ENCODE measurements at regions not wholly inside any gene's neighbourhood (a gene's known extent, or its start where the extent isn't known, plus 50 kb on each side); places are given as distances from the start of the nearest gene placed in this dataset.

DNA sequence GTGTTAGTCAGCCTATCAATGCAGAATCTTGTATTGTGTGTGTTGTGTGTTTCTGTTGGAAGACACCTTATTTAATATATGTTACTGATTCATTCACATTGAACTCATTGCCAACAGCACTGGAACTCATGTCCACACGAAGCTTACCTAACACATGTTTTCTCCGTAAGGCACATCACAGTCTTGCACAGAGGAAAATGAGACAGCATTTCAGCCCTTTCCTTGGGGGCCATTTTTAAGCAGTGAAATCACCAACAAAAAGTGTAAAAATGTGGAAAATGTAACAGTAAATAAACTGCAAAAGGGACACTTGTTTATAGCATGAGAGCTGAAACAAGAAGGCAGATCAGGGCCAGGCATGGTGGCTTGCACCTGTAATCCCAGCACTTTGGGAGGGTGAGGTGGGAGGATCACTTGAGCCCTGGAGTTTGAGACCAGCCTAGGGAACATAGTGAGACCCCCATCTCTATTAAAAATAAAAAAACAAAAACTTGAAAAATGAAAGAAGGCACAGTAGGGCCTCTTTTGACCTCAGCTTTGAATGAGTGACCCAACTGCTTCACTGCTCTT, 306.0 kb downstream of the MYCN start:
- H3K4me1 ChIP-seq: no peaks in the 10 kb centered on the region
- no peak for DNase-seq (ENCODE audit: extremely low spot score in 2 of 2)
- no peaks in the 10 kb centered on the region for H3K36me3 ChIP-seq
- no peak overlapping the region for H3K4me3 ChIP-seq
- no peaks in the 10 kb centered on the region for H3K9me3 ChIP-seq
- H3K27me3 ChIP-seq: no peaks in the 10 kb centered on the region
- intact Hi-C loops (cut with DNase I): no loop called here
- TF ChIP-seq POLR2A (IDR thresholded peaks at IDR 0.05) (no peak), POLR2AphosphoS5 (IDR thresholded peaks at IDR 0.05; ENCODE audit: insufficient read depth in 1 of 2, low read depth in 1 of 2) (no peak)
- TF ChIP-seq, protein P1, sequence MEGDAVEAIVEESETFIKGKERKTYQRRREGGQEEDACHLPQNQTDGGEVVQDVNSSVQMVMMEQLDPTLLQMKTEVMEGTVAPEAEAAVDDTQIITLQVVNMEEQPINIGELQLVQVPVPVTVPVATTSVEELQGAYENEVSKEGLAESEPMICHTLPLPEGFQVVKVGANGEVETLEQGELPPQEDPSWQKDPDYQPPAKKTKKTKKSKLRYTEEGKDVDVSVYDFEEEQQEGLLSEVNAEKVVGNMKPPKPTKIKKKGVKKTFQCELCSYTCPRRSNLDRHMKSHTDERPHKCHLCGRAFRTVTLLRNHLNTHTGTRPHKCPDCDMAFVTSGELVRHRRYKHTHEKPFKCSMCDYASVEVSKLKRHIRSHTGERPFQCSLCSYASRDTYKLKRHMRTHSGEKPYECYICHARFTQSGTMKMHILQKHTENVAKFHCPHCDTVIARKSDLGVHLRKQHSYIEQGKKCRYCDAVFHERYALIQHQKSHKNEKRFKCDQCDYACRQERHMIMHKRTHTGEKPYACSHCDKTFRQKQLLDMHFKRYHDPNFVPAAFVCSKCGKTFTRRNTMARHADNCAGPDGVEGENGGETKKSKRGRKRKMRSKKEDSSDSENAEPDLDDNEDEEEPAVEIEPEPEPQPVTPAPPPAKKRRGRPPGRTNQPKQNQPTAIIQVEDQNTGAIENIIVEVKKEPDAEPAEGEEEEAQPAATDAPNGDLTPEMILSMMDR (IDR thresholded peaks at IDR 0.05): no peak
- no peak overlapping the region for H3K27ac ChIP-seq

DNA sequence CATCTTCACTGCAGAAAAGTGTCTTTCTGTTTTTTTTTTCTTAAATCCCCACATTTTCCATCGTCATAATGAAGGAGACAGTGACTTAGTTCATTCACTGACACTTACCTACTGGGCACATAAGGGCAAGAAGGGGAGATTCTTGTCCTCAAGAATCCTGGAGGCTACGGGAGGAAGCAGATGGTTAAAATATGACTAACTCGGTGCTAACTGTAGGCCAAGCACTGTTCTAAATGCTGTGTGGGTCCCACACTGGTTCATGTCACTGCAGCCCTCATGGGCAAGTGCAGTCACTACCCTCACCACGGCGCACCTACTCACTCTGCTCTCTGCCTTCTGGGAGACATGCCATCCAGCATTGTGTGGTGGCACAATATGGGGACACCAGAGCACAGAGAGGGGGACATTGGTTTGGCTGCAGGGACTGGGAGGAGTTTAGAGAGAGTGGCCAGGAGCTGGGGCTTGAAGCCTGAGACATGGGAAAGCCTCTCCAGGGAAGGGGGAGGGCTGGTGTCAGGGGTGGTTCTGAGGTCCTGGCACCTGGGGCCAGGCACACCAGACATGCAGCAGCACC, 305.2 kb downstream of the MYCN start:
- peak in 1 of 2 donors; percentile 56 for DNase-seq (ENCODE audit: extremely low spot score in 2 of 2)
- intact Hi-C loops (cut with DNase I): no loop called here
- Histone ChIP-seq H3K4me1 (no peaks in the 10 kb centered on the region), H3K27me3 (no peaks in the 10 kb centered on the region), H3K36me3 (no peaks in the 10 kb centered on the region), H3K9me3 (no peaks in the 10 kb centered on the region), H3K27ac (no peak overlapping the region), H3K4me3 (no peak overlapping the region)
- TF ChIP-seq POLR2A (IDR thresholded peaks at IDR 0.05) (no peak), POLR2AphosphoS5 (IDR thresholded peaks at IDR 0.05; ENCODE audit: insufficient read depth in 1 of 2, low read depth in 1 of 2) (no peak)
- TF ChIP-seq, protein P1 (IDR thresholded peaks at IDR 0.05): no peak

DNA sequence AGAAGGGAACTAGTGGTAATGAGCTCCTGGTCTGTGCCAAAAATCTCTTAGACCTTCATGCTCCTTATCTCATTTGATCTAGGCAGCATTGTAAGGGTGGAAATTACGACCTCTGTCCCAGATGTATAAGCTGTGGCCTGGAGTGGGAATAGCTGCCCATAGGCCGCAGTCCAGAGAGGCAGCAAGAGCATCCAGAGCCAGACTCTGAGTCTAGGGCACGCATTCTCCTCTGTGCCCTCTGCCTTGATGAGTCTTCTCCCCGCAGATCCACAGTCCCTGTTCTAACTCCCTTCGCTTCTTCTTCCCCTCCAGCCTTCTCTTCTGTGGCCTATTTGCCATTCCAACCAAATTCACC, 304.6 kb downstream of the MYCN start:
- TF ChIP-seq POLR2A (IDR thresholded peaks at IDR 0.05): no peak
- TF ChIP-seq, protein P1 (IDR thresholded peaks at IDR 0.05): no peak
- no peak for TF ChIP-seq POLR2AphosphoS5 (IDR thresholded peaks at IDR 0.05; ENCODE audit: insufficient read depth in 1 of 2, low read depth in 1 of 2)
- intact Hi-C loops (cut with DNase I): no loop called here
- DNase-seq (ENCODE audit: extremely low spot score in 2 of 2): peak in 1 of 2 donors; percentile 54
- no peak overlapping the region for H3K4me3 ChIP-seq
- H3K4me1 ChIP-seq: no peaks in the 10 kb centered on the region
- no peak overlapping the region for H3K27ac ChIP-seq
- H3K9me3 ChIP-seq: no peaks in the 10 kb centered on the region
- no peaks in the 10 kb centered on the region for H3K36me3 ChIP-seq
- no peaks in the 10 kb centered on the region for H3K27me3 ChIP-seq

DNA sequence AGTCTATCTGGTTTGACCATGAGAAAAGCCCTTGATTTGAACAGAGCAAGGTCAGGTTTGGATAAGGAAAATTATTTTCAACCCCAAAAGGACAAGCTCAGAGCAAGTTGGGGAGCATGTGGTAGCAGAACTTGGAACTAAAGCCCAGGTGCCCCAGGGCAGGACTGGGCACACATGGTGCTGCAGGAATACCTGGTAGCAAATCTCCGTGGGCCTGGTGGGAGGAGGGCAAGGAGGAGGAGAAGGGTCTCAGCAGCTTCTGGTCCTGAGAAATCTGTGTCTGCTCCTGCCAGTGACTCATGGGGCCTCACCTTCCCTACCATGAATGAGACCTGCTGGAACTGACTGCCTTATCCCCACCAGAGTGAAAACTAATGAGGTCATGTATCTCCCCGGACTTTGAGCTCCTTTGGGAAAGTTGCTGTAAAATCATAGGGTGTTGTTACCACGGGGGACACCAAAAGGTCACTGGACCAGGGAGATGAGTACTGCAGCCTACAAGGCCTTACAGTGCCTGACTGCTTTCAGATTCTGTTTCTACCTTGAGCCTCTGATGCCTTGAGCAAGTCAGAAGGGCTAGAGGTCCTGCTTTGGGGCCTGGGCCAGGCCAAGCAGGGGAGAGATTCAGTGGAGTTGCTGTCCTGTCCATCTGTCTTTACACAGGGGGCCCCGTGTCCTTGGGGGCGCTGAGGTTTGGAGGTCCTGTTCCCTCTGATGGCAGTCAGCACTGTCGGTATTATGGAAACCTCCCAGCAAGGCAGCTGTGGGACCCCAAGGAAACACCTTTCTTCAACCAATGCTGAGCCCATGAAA, 304.0 kb downstream of the MYCN start:
- TF ChIP-seq, protein P1 (IDR thresholded peaks at IDR 0.05): no peak
- no peak for TF ChIP-seq POLR2AphosphoS5 (IDR thresholded peaks at IDR 0.05; ENCODE audit: insufficient read depth in 1 of 2, low read depth in 1 of 2)
- TF ChIP-seq POLR2A (IDR thresholded peaks at IDR 0.05): no peak
- no peaks in the 10 kb centered on the region for H3K27me3 ChIP-seq
- intact Hi-C loops (cut with DNase I): no loop called here

More for the DNA sequence above, 304.0 kb downstream of the MYCN start:
- Histone ChIP-seq H3K4me1 (no peaks in the 10 kb centered on the region), H3K36me3 (no peaks in the 10 kb centered on the region), H3K27ac (no peak overlapping the region), H3K9me3 (no peaks in the 10 kb centered on the region), H3K4me3 (no peak overlapping the region)
- DNase-seq (ENCODE audit: extremely low spot score in 2 of 2): peak in 1 of 2 donors; percentile 83
